CD14-positive monocyte (primary cell): ENCODE measurements at regions not wholly inside any gene's neighbourhood (a gene's known extent, or its start where the extent isn't known, plus 50 kb on each side); places are given as distances from the start of the nearest gene placed in this dataset.

Experiments used
- DNase-seq, 3 donors: peaks; one replicate each; pipeline ENCODE4 v3.0.0-alpha.2; 2011 to 2022
- H2AFZ ChIP-seq: 2 replicates; pipeline ENCODE4 v1.6.0; 2012; ENCODE audit warnings: mild to moderate bottlenecking, low read depth, low read length, inconsistent platforms; ENCODE audit not compliant: insufficient read depth, poor library complexity, severe bottlenecking
- H3K27ac ChIP-seq, 2 donors: 1 replicate in 1 of 2; 2 replicates in 1 of 2; pipeline ENCODE4 v1.5.1; 2012 to 2013; ENCODE audit warnings: low read length in 2 of 2, control low read depth in 1 of 2, inconsistent platforms in 1 of 2, low read depth in 1 of 2, mild to moderate bottlenecking in 1 of 2
- H3K27me3 ChIP-seq, 2 donors: one replicate each; pipeline versions ENCODE4 v1.6.0 to v1.6.1; 2011 to 2013; ENCODE audit warnings: low read length in 2 of 2; ENCODE audit not compliant: control insufficient read depth in 2 of 2, insufficient read depth in 2 of 2
- H3K36me3 ChIP-seq, 2 donors: replicated peaks in 1 of 2; 1 replicate in 1 of 2; 2 replicates in 1 of 2; pipeline versions ENCODE4 v1.5.1 to v1.6.1; 2012 to 2013; ENCODE audit warnings: low read length in 2 of 2, control low read depth in 1 of 2, inconsistent platforms in 1 of 2, mild to moderate bottlenecking in 1 of 2; ENCODE audit not compliant: insufficient read depth in 2 of 2, control insufficient read depth in 1 of 2
- H3K4me1 ChIP-seq, 2 donors: 1 replicate in 1 of 2; 2 replicates in 1 of 2; pipeline versions ENCODE4 v1.5.1 to v1.6.1; 2012 to 2013; ENCODE audit warnings: low read length in 2 of 2, control low read depth in 1 of 2, inconsistent platforms in 1 of 2, mild to moderate bottlenecking in 1 of 2, moderate library complexity in 1 of 2; ENCODE audit not compliant: insufficient read depth in 2 of 2, control insufficient read depth in 1 of 2
- H3K4me2 ChIP-seq: replicated peaks from 2 replicates; pipeline ENCODE3; 2012; ENCODE audit warnings: low read length, moderate library complexity, mild to moderate bottlenecking; ENCODE audit not compliant: poor library complexity, severe bottlenecking; ENCODE audit errors: extremely low read depth
- H3K4me3 ChIP-seq, 3 experiments: fragments of 200-600 bp in 1 of 3; sonication (generic) in 1 of 3; replicated peaks in 1 of 3; 1 replicate in 2 of 3; 2 replicates in 1 of 3; pipeline ENCODE4 v1.5.1; 2011 to 2013; ENCODE audit warnings: low read length in 3 of 3, mild to moderate bottlenecking in 3 of 3, control low read depth in 2 of 3, low read depth in 2 of 3, inconsistent platforms in 1 of 3, moderate library complexity in 1 of 3
- H3K79me2 ChIP-seq: 2 replicates; pipeline ENCODE4 v1.6.0; 2012; ENCODE audit warnings: mild to moderate bottlenecking, control low read depth, inconsistent platforms, low read length, moderate library complexity; ENCODE audit not compliant: insufficient read depth
- H3K9ac ChIP-seq: 2 replicates; pipeline ENCODE4 v1.6.0; 2017; ENCODE audit warnings: low read length, mild to moderate bottlenecking; ENCODE audit not compliant: insufficient read depth, poor library complexity, severe bottlenecking
- H3K9me3 ChIP-seq, 2 donors: replicated peaks in 1 of 2; 1 replicate in 1 of 2; 2 replicates in 1 of 2; pipeline versions ENCODE4 v1.5.1 to v1.6.1; 2012 to 2013; ENCODE audit warnings: low read length in 2 of 2, control low read depth in 1 of 2; ENCODE audit not compliant: control insufficient read depth in 1 of 2, insufficient read depth in 1 of 2
- H4K20me1 ChIP-seq: 2 replicates; pipeline ENCODE4 v1.6.0; 2012; ENCODE audit warnings: mild to moderate bottlenecking, low read length, control low read depth, moderate library complexity; ENCODE audit not compliant: insufficient read depth
- H3K27ac Mint-ChIP-seq, 7 donors: one replicate each; pipeline ENCODE4 v1.8.0; 2020; ENCODE audit warnings: mild to moderate bottlenecking in 7 of 7, mixed read lengths in 7 of 7, moderate library complexity in 6 of 7, inconsistent platforms in 2 of 7
- H3K27me3 Mint-ChIP-seq, 3 donors: one replicate each; pipeline ENCODE4 v1.8.0; 2021 to 2022; ENCODE audit warnings: low read depth in 3 of 3, mild to moderate bottlenecking in 3 of 3, mixed read lengths in 3 of 3, moderate library complexity in 3 of 3, inconsistent platforms in 1 of 3
- H3K36me3 Mint-ChIP-seq, 2 donors: one replicate each; pipeline ENCODE4 v1.8.0; 2020; ENCODE audit warnings: mixed read lengths in 2 of 2, inconsistent platforms in 1 of 2, mild to moderate bottlenecking in 1 of 2
- H3K4me1 Mint-ChIP-seq: one replicate; pipeline ENCODE4 v1.8.0; 2020; ENCODE audit warnings: mild to moderate bottlenecking, mixed read lengths
- H3K4me3 Mint-ChIP-seq, 2 donors: one replicate each; pipeline ENCODE4 v1.8.0; 2020; ENCODE audit warnings: mild to moderate bottlenecking in 2 of 2, mixed read lengths in 2 of 2, moderate library complexity in 1 of 2
- H3K9me3 Mint-ChIP-seq, 7 donors: one replicate each; pipeline ENCODE4 v1.8.0; 2020 to 2022; ENCODE audit warnings: mixed read lengths in 7 of 7, mild to moderate bottlenecking in 6 of 7, moderate library complexity in 6 of 7, inconsistent platforms in 2 of 7
- WGBS: methylation state at CpG from one replicate; pipeline ENCODE4 v1.1.5; 2013; ENCODE audit warnings: missing lambda C conversion rate; ENCODE audit not compliant: insufficient coverage; 5-methylcytosine and 5-hydroxymethylcytosine counted together
- intact Hi-C, 2 donors: fragments of 100-400 bp; cut with micrococcal nuclease; formaldehyde crosslinking; loops; one replicate each; pipeline versions ENCODE4 v1.15.0 to v1.15.1; 2023
- TF ChIP-seq, protein P1 (sequence below): fragments of 200-600 bp; IDR thresholded peaks from one replicate; pipeline ENCODE4 v1.8.0; 2022; ENCODE audit warnings: antibody characterized with exemption, mild to moderate bottlenecking

- Histone ChIP-seq H3K4me1 (no peaks in the 10 kb centered on the region), H3K27me3 (no peaks in the 10 kb centered on the region), H3K27ac (no peak overlapping the region), H3K9ac (no peak overlapping the region), H3K79me2 (no peaks in the 10 kb centered on the region), H3K4me3 (no peak overlapping the region), H3K36me3 (no peaks in the 10 kb centered on the region), H4K20me1 (no peaks in the 10 kb centered on the region), H2AFZ (no peak overlapping the region), H3K4me2 (no peak overlapping the region), H3K9me3 (peaks cover 2 to 16% of the 10 kb centered on the region in 2 donors)
- H3K27ac Mint-ChIP-seq, result no peak overlapping the region
- intact Hi-C loops, result loop anchor here in 1 of 2 donors (10.0 kb wide), 1 partner anchor 58 kb away; no protein-coding TSS in a partner anchor
- TF ChIP-seq, protein P1, sequence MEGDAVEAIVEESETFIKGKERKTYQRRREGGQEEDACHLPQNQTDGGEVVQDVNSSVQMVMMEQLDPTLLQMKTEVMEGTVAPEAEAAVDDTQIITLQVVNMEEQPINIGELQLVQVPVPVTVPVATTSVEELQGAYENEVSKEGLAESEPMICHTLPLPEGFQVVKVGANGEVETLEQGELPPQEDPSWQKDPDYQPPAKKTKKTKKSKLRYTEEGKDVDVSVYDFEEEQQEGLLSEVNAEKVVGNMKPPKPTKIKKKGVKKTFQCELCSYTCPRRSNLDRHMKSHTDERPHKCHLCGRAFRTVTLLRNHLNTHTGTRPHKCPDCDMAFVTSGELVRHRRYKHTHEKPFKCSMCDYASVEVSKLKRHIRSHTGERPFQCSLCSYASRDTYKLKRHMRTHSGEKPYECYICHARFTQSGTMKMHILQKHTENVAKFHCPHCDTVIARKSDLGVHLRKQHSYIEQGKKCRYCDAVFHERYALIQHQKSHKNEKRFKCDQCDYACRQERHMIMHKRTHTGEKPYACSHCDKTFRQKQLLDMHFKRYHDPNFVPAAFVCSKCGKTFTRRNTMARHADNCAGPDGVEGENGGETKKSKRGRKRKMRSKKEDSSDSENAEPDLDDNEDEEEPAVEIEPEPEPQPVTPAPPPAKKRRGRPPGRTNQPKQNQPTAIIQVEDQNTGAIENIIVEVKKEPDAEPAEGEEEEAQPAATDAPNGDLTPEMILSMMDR, result no peak
- H3K4me1 Mint-ChIP-seq, result no peaks in the 10 kb centered on the region
- no peak for DNase-seq
- no peak overlapping the region for H3K4me3 Mint-ChIP-seq
- 100% methylated on average over 1 of the region's 1 CpG for WGBS
- no peaks in the 10 kb centered on the region for H3K36me3 Mint-ChIP-seq
- H3K9me3 Mint-ChIP-seq, result peaks cover 5 to 19% (median 7%) of the 10 kb centered on the region in 7 donors
- no peaks in the 10 kb centered on the region for H3K27me3 Mint-ChIP-seq
Observed at GRCh38 chr7:52423251-52423650, 612.2 kb upstream of the POM121L12 start.

DNA sequence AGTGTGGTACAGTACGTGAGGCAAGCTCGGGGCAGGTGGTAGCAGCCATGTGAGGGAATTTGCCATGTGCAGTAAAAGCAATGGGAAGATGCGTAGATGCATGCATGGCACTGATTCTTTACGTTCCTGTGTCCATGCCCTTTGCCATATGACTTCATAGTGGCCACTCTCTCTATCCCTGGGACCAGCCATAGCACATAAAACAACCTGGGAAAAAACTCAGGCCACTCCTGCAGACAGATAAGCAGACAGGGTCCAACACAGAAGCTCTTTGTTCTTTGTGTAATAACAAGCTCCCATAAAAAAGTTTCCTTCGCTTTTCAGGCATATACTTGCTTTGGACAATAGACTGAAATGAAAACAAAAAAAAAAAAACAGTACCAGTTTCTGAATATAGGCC, 622.4 kb upstream of the POM121L12 start:
- TF ChIP-seq, protein P1, result no peak
- H3K9ac ChIP-seq, result no peak overlapping the region
- H3K27ac ChIP-seq, result no peak overlapping the region
- no peaks in the 10 kb centered on the region for H3K27me3 ChIP-seq
- no peaks in the 10 kb centered on the region for H3K79me2 ChIP-seq
- Mint-ChIP-seq H3K27me3 (no peaks in the 10 kb centered on the region), H3K4me3 (no peak overlapping the region), H3K36me3 (no peaks in the 10 kb centered on the region), H3K9me3 (peaks cover 0 to 12% (median 7%) of the 10 kb centered on the region in 7 donors), H3K4me1 (no peaks in the 10 kb centered on the region), H3K27ac (no peak overlapping the region)
- no peaks in the 10 kb centered on the region for H3K36me3 ChIP-seq
- no peak overlapping the region for H3K4me2 ChIP-seq
- H4K20me1 ChIP-seq, result no peaks in the 10 kb centered on the region
- H3K4me3 ChIP-seq, result no peak overlapping the region
- H2AFZ ChIP-seq, result no peak overlapping the region
- WGBS, result 69% methylated on average over 4 of the region's 5 CpGs
- intact Hi-C loops, result no loop called here
- DNase-seq, result no peak
- H3K4me1 ChIP-seq, result no peaks in the 10 kb centered on the region
- peaks cover 0 to 5% of the 10 kb centered on the region in 2 donors for H3K9me3 ChIP-seq
